Keratinocyte (primary cell): ENCODE measurements at regions not wholly inside any gene's neighbourhood (a gene's known extent, or its start where the extent isn't known, plus 50 kb on each side); places are given as distances from the start of the nearest gene placed in this dataset.

Experiments used
- DNase-seq: peaks from one replicate; pipeline ENCODE4 v3.0.0-alpha.2; 2011; ENCODE audit warnings: low read depth, missing footprints, low spot score
- FAIRE-seq: peaks from 2 replicates; lab custom pipeline; 2011; peaks lifted over from hg19 to GRCh38; lab: Jason Lieb, UNC
- H2AFZ ChIP-seq: 2 replicates; pipeline ENCODE4 v1.6.0; 2012; ENCODE audit warnings: low read length, control low read depth, inconsistent platforms; ENCODE audit not compliant: control insufficient read depth
- H3K27ac ChIP-seq: 2 replicates; pipeline ENCODE4 v1.5.1; 2011; ENCODE audit warnings: low read length; ENCODE audit not compliant: control insufficient read depth, insufficient read depth
- H3K27me3 ChIP-seq: 3 replicates; pipeline ENCODE4 v1.6.0; 2011; ENCODE audit warnings: low read length; ENCODE audit not compliant: control insufficient read depth, insufficient read depth; ENCODE audit errors: extremely low read depth
- H3K36me3 ChIP-seq, 2 experiments: 2 replicates in 1 of 2; 3 replicates in 1 of 2; pipeline ENCODE4 v1.5.1; 2011; ENCODE audit warnings: low read length in 2 of 2, mild to moderate bottlenecking in 1 of 2; ENCODE audit not compliant: control insufficient read depth in 2 of 2, insufficient read depth in 2 of 2; ENCODE audit errors: extremely low read depth in 1 of 2
- H3K4me1 ChIP-seq: 3 replicates; pipeline ENCODE4 v1.5.1; 2011; ENCODE audit warnings: low read length; ENCODE audit not compliant: control insufficient read depth, insufficient read depth; ENCODE audit errors: extremely low read depth
- H3K4me2 ChIP-seq: 3 replicates; pipeline ENCODE4 v1.6.0; 2011; ENCODE audit warnings: low read depth, low read length; ENCODE audit not compliant: control insufficient read depth, insufficient read depth; ENCODE audit errors: extremely low read depth
- H3K4me3 ChIP-seq, 3 experiments: fragments of 200-600 bp in 1 of 3; sonication (generic) in 1 of 3; 2 replicates in 2 of 3; 3 replicates in 1 of 3; pipeline ENCODE4 v1.5.1; 2011 to 2016; ENCODE audit warnings: low read length in 3 of 3, mild to moderate bottlenecking in 3 of 3, control low read depth in 2 of 3, inconsistent platforms in 1 of 3, low read depth in 1 of 3, mixed read lengths in 1 of 3, mixed run types in 1 of 3, moderate library complexity in 1 of 3; ENCODE audit not compliant: control insufficient read depth in 2 of 3, insufficient read depth in 2 of 3; ENCODE audit errors: extremely low read depth in 1 of 3
- H3K79me2 ChIP-seq: 2 replicates; pipeline ENCODE4 v1.6.0; 2012; ENCODE audit warnings: low read length; ENCODE audit not compliant: control insufficient read depth, insufficient read depth
- H3K9ac ChIP-seq: 3 replicates; pipeline ENCODE4 v1.6.0; 2011; ENCODE audit warnings: low read length; ENCODE audit not compliant: control insufficient read depth, insufficient read depth; ENCODE audit errors: extremely low read depth
- H3K9me1 ChIP-seq: 3 replicates; pipeline ENCODE4 v1.6.0; 2011; ENCODE audit warnings: low read length; ENCODE audit not compliant: control insufficient read depth, insufficient read depth; ENCODE audit errors: extremely low read depth
- H3K9me3 ChIP-seq: 2 replicates; pipeline ENCODE4 v1.5.1; 2012; ENCODE audit warnings: low read depth, low read length; ENCODE audit not compliant: control insufficient read depth
- H4K20me1 ChIP-seq: 3 replicates; pipeline ENCODE4 v1.6.0; 2011; ENCODE audit warnings: low read length; ENCODE audit not compliant: control insufficient read depth, insufficient read depth; ENCODE audit errors: extremely low read depth
- EZH2 ChIP-seq: IDR thresholded peaks from one replicate; pipeline ENCODE4 v1.6.1; 2012; ENCODE audit warnings: inconsistent platforms, mild to moderate bottlenecking, low read length, moderate library complexity
- dilution Hi-C: fragments of 300-500 bp; cut with MboI; formaldehyde crosslinking; loops from one replicate; pipeline ENCODE4 v1.7.0; 2020; ENCODE audit warnings: low sequenced_read_pairs; ENCODE audit not compliant: extremely low pct_ligation_motif_present
- TF ChIP-seq, protein P1 (sequence below), 3 experiments: IDR thresholded peaks in 1 of 3; conservative IDR thresholded peaks in 1 of 3; optimal IDR thresholded peaks in 1 of 3; 2 replicates in 2 of 3; 3 replicates in 1 of 3; pipeline versions ENCODE3 to v1.5.1; 2011; ENCODE audit warnings: low read length in 3 of 3, mild to moderate bottlenecking in 3 of 3, moderate library complexity in 2 of 3, control low read depth in 1 of 3, inconsistent platforms in 1 of 3; ENCODE audit not compliant: insufficient read depth in 2 of 3; ENCODE audit errors: extremely low read depth in 1 of 3

DNA sequence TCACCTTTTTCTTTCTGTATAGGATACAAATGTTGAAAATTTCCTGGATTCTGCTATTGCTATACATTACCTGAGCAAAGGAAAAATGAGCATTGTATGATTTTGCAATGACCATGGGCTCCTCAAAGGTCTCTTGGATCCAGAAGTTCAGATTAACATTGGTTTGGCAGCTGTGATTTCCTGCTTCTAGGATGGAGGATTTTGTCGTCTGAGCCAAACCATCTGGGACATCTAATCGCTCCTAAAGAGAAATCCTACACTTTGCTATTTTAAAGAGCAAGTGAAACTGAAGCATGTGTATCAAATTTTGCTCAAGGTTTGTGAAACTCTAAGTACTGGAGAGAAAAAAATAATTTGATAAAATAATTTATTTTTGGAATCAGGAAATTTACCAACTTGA is 115.1 kb upstream of the ST6GAL2 start:
- no peak for FAIRE-seq

DNA sequence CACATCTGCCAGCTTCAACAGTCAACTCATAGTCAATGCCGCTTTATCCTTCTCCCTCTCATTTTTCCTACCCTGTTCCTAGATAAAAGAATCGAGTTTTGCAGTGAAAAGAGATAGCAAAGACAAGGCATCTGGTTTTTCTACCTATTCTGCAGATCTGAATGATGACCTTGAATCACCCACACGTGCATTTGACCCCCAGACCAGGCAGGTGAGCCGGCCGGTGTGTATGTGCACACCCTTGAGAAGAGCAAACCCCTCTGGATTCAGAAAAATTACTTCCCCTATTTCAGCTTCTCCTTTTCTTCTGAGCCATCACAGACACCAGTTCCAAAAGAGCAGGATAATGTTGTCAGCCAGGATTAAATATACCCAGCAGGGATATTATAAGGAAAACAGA is 115.6 kb upstream of the ST6GAL2 start:
- H3K27me3 ChIP-seq, result no peaks in the 10 kb centered on the region
- TF ChIP-seq, protein P1, sequence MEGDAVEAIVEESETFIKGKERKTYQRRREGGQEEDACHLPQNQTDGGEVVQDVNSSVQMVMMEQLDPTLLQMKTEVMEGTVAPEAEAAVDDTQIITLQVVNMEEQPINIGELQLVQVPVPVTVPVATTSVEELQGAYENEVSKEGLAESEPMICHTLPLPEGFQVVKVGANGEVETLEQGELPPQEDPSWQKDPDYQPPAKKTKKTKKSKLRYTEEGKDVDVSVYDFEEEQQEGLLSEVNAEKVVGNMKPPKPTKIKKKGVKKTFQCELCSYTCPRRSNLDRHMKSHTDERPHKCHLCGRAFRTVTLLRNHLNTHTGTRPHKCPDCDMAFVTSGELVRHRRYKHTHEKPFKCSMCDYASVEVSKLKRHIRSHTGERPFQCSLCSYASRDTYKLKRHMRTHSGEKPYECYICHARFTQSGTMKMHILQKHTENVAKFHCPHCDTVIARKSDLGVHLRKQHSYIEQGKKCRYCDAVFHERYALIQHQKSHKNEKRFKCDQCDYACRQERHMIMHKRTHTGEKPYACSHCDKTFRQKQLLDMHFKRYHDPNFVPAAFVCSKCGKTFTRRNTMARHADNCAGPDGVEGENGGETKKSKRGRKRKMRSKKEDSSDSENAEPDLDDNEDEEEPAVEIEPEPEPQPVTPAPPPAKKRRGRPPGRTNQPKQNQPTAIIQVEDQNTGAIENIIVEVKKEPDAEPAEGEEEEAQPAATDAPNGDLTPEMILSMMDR (optimal IDR thresholded peaks at IDR 0.05 in 1 of 3, IDR thresholded peaks at IDR 0.05 in 1 of 3, conservative IDR thresholded peaks at IDR 0.05 in 1 of 3; ENCODE audit: extremely low read depth in 1 of 3, insufficient read depth in 2 of 3, low read length in 3 of 3), result no peak
- TF ChIP-seq EZH2, result no peak
- DNase-seq (no peak), FAIRE-seq (no peak)
- H4K20me1 ChIP-seq, result no peaks in the 10 kb centered on the region
- no peak overlapping the region for H3K9ac ChIP-seq
- no peaks in the 10 kb centered on the region for H3K79me2 ChIP-seq
- no peaks in the 10 kb centered on the region for H3K9me1 ChIP-seq
- H3K4me1 ChIP-seq, result no peaks in the 10 kb centered on the region
- H3K4me3 ChIP-seq, result no peak overlapping the region
- dilution Hi-C loops, result no loop called here
- H3K36me3 ChIP-seq, result no peaks in the 10 kb centered on the region
- H3K4me2 ChIP-seq, result no peak overlapping the region
- H3K9me3 ChIP-seq, result peaks cover 2% of the 10 kb centered on the region
- no peak overlapping the region for H2AFZ ChIP-seq
- no peak overlapping the region for H3K27ac ChIP-seq

More for the DNA sequence above, 115.1 kb upstream of the ST6GAL2 start:
- Histone ChIP-seq H3K36me3 (no peaks in the 10 kb centered on the region), H3K27ac (no peak overlapping the region), H4K20me1 (no peaks in the 10 kb centered on the region), H3K9ac (no peak overlapping the region), H3K4me2 (no peak overlapping the region), H3K4me1 (no peaks in the 10 kb centered on the region), H3K4me3 (no peak overlapping the region), H3K27me3 (no peaks in the 10 kb centered on the region), H3K79me2 (no peaks in the 10 kb centered on the region), H2AFZ (no peak overlapping the region), H3K9me3 (peaks cover 2% of the 10 kb centered on the region), H3K9me1 (no peaks in the 10 kb centered on the region)
- DNase-seq, result no peak
- dilution Hi-C loops, result no loop called here
- TF ChIP-seq, protein P1 (optimal IDR thresholded peaks at IDR 0.05 in 1 of 3, IDR thresholded peaks at IDR 0.05 in 1 of 3, conservative IDR thresholded peaks at IDR 0.05 in 1 of 3; ENCODE audit: extremely low read depth in 1 of 3, insufficient read depth in 2 of 3, low read length in 3 of 3), result no peak
- no peak for TF ChIP-seq EZH2
